Fibroblast of skin of right quadriceps (primary cell): ENCODE measurements at regions not wholly inside any gene's neighbourhood (a gene's known extent, or its start where the extent isn't known, plus 50 kb on each side); places are given as distances from the start of the nearest gene placed in this dataset.

Source experiments
- DNase-seq: peaks from one replicate; pipeline ENCODE4 v3.0.0-alpha.2; 2013

DNA sequence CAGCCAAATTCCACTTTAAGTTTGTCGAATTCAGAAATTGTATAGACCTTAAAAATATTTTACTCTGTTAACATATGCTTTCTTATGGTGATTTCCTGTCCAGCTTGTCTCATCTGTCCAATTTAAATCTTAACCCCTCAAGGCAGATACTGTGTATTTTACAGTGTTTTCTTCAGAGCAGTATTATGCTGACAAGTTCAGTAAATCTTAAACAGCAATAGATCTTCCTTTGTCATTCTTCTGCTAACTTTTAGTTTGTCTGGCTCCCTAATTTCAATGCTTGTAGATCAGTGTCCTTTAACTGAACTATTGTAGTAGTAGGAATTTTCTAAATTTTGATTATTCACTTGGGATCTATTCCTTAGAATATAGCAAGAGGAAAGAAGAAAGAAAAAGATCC, 52.8 kb upstream of the MEIS1 start:
- DNase-seq = no peak

DNA sequence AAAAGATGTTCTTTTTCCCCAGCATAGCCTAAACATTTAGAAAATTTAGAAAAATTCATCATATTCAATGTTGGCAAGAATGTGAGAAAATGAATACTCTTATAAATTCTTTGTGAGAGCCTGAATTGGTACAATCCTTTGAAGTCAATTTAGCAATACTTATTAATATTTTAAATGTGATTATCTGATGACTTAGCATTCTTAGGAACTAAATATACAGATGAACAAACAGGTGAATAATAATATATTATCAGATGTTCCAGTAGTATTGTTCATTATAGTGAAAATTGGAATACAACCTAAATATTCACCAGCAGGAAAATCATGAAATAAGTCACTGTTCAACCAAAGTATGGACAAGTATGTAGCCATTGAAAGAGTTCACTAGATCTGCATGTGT, 55.5 kb upstream of the MEIS1 start:
- DNase-seq = no peak

- no peak for DNase-seq
Observed at GRCh38 chr2:66377832-66378231, 57.1 kb upstream of the MEIS1 start.

- no peak for DNase-seq
Observed at GRCh38 chr2:66370824-66371223, 64.1 kb upstream of the MEIS1 start.

DNA sequence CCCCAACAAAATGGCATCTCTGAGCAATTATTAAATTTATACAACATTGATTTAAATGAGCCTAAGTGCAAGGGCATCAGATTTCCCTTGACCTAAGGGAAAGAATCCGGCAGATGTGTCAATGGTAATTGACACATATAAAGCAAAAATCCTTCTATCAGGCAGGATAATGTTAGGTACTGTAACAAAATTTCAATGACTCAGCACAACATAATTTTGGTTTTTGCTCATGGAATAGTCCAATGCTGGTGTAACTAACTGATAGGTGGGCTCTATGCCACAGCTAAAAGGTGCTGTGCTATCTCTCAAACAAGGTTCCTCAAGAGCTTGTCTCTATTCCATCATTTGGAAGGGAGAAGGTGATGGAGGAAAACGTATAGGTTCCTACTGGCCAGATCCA, 68.3 kb upstream of the MEIS1 start:
- no peak for DNase-seq

DNA sequence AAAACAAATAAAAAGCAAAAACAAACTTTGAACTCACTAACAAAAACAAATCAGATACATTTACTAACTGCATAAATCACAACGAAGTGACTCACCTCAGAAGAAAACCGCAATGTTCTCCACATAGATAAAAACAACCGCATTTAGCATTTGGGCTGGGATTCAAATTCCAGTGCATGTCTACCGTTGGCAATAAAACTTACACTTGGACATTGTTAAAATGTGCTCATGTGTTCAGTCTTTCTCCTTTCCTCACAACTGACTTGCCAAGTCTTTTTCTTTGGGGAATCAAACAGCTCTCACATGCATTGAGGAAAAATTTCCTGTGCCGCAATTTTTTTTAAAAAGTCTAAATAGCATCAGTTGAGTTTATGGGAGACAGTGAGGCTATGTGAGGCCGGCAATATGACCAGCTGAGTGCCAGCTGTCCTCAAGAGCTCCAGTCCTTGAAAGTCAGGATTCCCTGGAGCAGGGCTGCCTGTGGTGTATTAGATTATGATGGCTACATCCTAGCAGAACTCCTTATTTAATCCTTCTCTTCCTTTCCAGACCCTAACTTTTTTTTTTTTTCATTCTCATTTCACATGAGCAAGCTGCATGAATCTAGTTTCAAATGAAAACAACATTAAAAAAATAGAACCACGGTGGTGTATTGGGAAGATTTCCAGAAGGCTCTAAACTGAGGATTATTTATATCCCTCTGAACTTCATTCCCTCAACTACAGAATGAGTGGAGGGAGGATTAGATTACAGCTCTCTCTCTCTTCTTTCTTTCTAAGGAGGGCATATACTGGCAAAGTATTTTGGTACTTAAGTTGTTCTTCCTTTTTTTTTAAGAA, 70.2 kb upstream of the MEIS1 start:
- peak; percentile 83 for DNase-seq

DNA sequence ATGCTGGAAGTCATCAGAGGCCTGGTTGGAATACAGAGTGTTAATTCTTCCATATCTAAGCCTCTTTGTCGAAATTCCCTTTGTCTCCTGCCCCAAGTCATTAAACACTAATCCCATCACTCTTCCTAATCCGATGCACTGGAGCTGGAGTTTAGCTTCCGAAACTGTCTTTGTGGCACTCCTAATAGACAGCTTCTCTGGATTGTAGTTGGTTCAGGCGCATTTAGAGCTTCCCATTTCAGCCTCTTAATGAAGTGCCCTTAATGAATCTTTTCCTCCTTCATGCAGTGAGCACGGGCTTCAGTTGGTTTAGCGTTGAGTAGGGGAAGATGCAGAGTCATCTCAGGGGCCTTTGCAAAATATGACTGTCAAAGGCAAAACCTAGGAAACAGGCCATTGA, 72.2 kb upstream of the MEIS1 start:
- DNase-seq = no peak

DNA sequence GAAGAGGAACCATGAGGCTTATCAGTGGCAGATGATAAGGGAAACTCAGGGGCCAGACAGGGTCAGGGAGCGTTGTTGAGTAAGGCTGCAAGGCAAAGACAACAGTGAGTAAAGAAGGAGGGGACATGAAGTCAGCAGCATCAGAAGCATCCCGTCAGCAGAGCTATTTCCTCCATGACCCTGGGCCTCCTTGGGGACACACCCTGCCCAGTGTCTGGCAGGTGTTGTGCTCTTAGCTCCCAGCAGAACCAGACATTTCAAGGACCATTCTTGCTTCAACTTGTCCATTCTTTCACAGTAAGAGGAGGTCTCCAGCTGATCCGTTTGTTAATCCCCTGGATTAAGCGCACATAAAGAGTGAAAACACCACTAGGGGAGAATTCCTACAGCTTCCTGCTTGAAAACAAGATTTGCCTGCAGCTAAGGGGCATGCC, 88.7 kb upstream of the MEIS1 start:
- no peak for DNase-seq

- DNase-seq = no peak
Observed at GRCh38 chr2:66344087-66344663, 90.8 kb upstream of the MEIS1 start.

GRCh38 chr2:66343259-66343658, 91.7 kb upstream of the MEIS1 start:
- no peak for DNase-seq

GRCh38 chr2:66340521-66340920, 94.4 kb upstream of the MEIS1 start:
- no peak for DNase-seq

- DNase-seq = no peak
Observed at GRCh38 chr2:66334237-66335029, 100.5 kb upstream of the MEIS1 start.

DNA sequence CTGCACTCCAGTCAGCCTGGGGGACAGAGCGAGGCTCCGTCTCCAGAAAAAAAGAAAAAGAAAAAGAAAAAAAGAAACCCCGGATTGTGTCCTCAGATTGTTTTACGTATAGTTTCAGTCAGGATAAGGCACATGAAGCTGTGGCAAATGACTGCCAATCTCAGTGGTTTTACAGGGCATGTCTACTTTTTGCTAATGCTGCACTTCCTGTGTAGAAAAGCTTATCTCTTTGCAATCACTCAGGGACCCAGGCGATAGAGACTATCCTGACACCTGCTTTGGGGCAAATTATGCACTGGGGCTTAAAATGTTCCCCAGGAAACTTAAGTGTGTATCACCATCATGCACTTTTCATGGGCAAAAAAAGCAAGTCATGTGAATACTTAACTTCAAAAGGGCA, 103.7 kb upstream of the MEIS1 start:
- no peak for DNase-seq

GRCh38 chr2:66329081-66329605, 105.8 kb upstream of the MEIS1 start:
- no peak for DNase-seq

GRCh38 chr2:66327066-66327740, 107.7 kb upstream of the MEIS1 start:
- DNase-seq = no peak

DNA sequence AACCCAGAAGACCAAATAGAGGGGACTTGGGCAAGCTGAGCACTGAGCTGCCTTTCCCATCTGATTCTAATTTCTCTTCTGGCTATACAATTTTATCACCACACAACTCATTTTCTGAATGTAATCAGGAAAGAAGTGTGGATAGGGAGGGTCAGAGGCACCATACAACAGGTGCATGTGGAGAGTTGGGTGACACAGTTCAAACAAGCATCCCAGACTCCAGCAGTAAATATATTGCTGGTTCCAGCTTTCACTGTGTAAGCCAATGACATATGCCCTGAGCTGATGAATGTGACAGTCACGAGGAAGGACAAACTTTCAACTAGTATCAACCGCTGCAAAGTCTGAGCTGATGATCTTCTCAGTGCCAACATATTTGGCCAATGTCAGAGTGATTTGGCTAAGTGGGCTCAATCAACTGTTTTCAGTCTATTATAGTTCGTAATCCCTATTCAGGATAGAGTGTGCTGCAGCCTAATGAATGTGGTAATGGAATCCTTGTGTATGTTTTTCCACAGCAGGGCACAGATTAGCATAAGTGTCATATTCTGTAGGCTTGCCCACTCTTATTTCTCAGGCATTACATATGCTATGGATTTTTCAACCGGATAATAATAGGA, 109.9 kb upstream of the MEIS1 start:
- DNase-seq = no peak

GRCh38 chr2:66324356-66324755, 110.6 kb upstream of the MEIS1 start:
- no peak for DNase-seq

- DNase-seq = no peak
Observed at GRCh38 chr2:66323406-66323805, 111.5 kb upstream of the MEIS1 start.

DNA sequence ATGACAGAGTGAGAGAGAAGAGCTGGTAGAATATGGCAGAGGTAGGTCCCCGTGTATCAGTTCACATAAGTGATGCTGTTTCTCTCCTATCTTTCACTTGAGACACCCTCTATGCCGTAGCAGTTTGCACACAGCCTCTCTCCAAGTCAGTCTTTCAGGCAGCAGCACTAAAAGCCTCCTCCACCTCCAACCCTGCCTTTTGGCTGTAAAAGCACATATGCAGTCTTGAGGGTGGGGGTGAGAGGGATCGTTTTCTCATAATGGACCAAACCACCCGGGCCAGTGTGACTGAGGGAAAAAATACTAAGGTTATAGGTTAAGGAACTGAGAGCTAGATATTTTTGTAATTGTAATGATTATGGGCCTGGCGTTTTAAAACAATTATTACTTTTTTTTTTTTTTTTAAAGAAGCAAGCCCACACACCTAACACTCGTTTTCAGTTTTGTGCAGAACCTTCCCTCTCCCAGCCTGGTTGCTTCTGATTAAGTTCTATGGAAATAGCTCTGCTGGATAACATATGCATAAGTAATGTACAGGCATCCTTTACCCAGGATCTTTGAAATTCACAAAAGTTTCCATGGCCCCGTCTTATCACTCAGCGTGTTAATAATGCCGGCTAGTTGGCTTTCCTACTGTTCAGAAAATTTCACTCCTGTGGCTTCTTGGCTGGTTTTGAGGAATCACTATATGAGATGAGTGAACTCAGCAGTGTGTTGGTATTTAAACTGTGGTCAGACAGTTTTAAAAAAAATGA, 112.2 kb upstream of the MEIS1 start:
- DNase-seq = no peak

GRCh38 chr2:66318009-66318561, 116.8 kb upstream of the MEIS1 start:
- no peak for DNase-seq

DNA sequence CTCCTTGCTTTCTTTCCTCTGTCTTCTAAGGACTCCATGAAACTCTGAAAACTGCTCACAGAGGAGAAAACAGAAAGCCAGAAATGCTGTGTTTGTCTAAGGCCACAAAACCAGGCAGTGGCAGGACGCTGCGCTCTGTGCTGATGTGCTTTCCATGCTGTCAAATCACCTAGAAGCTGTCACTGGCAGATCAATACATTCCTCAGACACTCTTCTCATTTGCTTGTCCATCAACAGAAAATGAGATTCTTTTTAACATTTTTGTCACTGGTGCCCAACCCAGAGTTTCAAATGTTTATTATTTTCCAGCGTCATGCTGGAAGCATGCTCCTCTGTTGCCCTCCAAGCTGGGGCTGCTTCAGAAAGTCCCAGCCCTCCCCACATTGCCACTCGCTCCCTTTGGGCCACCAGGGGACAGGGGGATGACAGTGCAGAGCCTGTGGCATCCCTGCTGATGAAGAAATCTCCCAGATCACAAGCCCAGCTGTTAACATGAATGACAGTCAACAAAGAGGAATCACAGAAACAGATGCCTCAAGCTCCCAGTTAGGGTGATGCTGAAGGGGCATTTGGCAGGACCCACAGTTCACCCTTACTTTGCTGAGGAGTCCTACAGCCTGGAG, 117.5 kb upstream of the MEIS1 start:
- no peak for DNase-seq
